Fibroblast of the aortic adventitia (primary cell): ENCODE measurements at regions not wholly inside any gene's neighbourhood (a gene's known extent, or its start where the extent isn't known, plus 50 kb on each side); places are given as distances from the start of the nearest gene placed in this dataset.

ENCODE experiments used
- DNase-seq: peaks from one replicate; pipeline ENCODE4 v3.0.0-alpha.2; 2010; ENCODE audit warnings: low read depth
- H3K4me3 ChIP-seq: 2 replicates; pipeline ENCODE4 v1.5.1; 2011; ENCODE audit warnings: low read depth, mild to moderate bottlenecking, control low read depth, low read length, moderate library complexity
- CTCF ChIP-seq: IDR thresholded peaks from 2 replicates; pipeline ENCODE4 v1.5.1; 2011; ENCODE audit warnings: mild to moderate bottlenecking, low read length, control low read depth, inconsistent platforms; ENCODE audit not compliant: insufficient read depth

- DNase-seq = no peak
- no peak for TF ChIP-seq CTCF
- H3K4me3 ChIP-seq = no peak overlapping the region
Observed at GRCh38 chr16:13545271-13545670, 374.7 kb upstream of the ERCC4 start.

- H3K4me3 ChIP-seq = no peak overlapping the region
- no peak for TF ChIP-seq CTCF
- DNase-seq = no peak
Observed at GRCh38 chr16:13550254-13550653, 369.7 kb upstream of the ERCC4 start.

- DNase-seq = no peak
- no peak for TF ChIP-seq CTCF
- no peak overlapping the region for H3K4me3 ChIP-seq
Observed at GRCh38 chr16:13552062-13552959, 367.6 kb upstream of the ERCC4 start.

GRCh38 chr16:13552960-13553257, 367.0 kb upstream of the ERCC4 start:
- TF ChIP-seq CTCF = no peak
- DNase-seq = no peak
- no peak overlapping the region for H3K4me3 ChIP-seq

- no peak for TF ChIP-seq CTCF
- H3K4me3 ChIP-seq = no peak overlapping the region
- no peak for DNase-seq
Observed at GRCh38 chr16:13553453-13553985, 366.4 kb upstream of the ERCC4 start.

- no peak overlapping the region for H3K4me3 ChIP-seq
- no peak for DNase-seq
- no peak for TF ChIP-seq CTCF
Observed at GRCh38 chr16:13554005-13554404, 365.9 kb upstream of the ERCC4 start.
